RWPE2 (cell line): ENCODE measurements at regions not wholly inside any gene's neighbourhood (a gene's known extent, or its start where the extent isn't known, plus 50 kb on each side); places are given as distances from the start of the nearest gene placed in this dataset.

Experiments
- ATAC-seq: fragments of 200-7000 bp; cut with Tn5 transposase; 3 replicates; pipeline ENCODE4 v1.9.1; 2021; ENCODE audit warnings: low read depth
- DNase-seq: peaks from one replicate; pipeline ENCODE4 v3.0.0-alpha.2; 2020; ENCODE audit warnings: low spot score
- H3K27ac ChIP-seq: fragments of 450-650 bp; 2 replicates; pipeline ENCODE4 v1.5.1; 2017; ENCODE audit warnings: mild to moderate bottlenecking; ENCODE audit not compliant: poor library complexity, severe bottlenecking
- H3K27me3 ChIP-seq: fragments of 250-450 bp; sonication (Bioruptor Pico); 2 replicates; pipeline ENCODE4 v1.5.1; 2021; ENCODE audit warnings: mild to moderate bottlenecking, moderate library complexity; ENCODE audit not compliant: insufficient read depth, poor library complexity, severe bottlenecking
- H3K36me3 ChIP-seq: fragments of 250-450 bp; sonication (Bioruptor Pico); 2 replicates; pipeline ENCODE4 v1.5.1; 2020; ENCODE audit warnings: low read depth, mild to moderate bottlenecking, moderate library complexity
- H3K4me1 ChIP-seq: fragments of 250-450 bp; sonication (Bioruptor Pico); 2 replicates; pipeline ENCODE4 v1.5.1; 2021; ENCODE audit warnings: mild to moderate bottlenecking, moderate library complexity; ENCODE audit not compliant: insufficient read depth, poor library complexity, severe bottlenecking
- H3K4me3 ChIP-seq: fragments of 250-450 bp; sonication (Bioruptor Pico); 2 replicates; pipeline ENCODE4 v1.5.1; 2021; ENCODE audit warnings: mild to moderate bottlenecking, moderate library complexity; ENCODE audit not compliant: severe bottlenecking
- H3K9me3 ChIP-seq: fragments of 250-450 bp; sonication (Bioruptor Pico); 2 replicates; pipeline ENCODE4 v1.5.1; 2021; ENCODE audit warnings: mild to moderate bottlenecking, moderate library complexity; ENCODE audit not compliant: severe bottlenecking
- TF ChIP-seq, protein P1 (sequence below): fragments of 450-650 bp; IDR thresholded peaks from one replicate; pipeline ENCODE4 v1.5.1; 2017; ENCODE audit warnings: mild to moderate bottlenecking, moderate library complexity; ENCODE audit not compliant: poor library complexity, severe bottlenecking

DNA sequence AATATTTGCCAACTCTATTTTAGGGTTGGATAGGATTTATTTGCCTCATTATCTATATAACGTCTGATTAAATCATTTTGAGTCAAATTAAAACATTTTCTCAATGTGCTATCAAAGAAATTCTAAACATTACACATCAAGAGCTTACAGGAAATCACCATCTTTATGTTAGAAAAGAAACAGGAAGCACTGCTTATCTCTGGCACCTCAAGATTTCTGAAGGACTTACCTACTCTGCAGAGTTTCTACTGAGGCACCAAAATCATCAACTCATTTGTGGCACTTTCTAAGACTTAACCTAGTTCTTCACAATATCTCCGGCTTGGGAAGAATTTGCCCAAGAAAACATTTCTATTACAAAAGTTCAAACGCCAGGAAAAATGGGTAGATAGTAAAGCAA lies 181.3 kb upstream of the EOMES start:
- H3K9me3 ChIP-seq = no peaks in the 10 kb centered on the region
- TF ChIP-seq, protein P1, sequence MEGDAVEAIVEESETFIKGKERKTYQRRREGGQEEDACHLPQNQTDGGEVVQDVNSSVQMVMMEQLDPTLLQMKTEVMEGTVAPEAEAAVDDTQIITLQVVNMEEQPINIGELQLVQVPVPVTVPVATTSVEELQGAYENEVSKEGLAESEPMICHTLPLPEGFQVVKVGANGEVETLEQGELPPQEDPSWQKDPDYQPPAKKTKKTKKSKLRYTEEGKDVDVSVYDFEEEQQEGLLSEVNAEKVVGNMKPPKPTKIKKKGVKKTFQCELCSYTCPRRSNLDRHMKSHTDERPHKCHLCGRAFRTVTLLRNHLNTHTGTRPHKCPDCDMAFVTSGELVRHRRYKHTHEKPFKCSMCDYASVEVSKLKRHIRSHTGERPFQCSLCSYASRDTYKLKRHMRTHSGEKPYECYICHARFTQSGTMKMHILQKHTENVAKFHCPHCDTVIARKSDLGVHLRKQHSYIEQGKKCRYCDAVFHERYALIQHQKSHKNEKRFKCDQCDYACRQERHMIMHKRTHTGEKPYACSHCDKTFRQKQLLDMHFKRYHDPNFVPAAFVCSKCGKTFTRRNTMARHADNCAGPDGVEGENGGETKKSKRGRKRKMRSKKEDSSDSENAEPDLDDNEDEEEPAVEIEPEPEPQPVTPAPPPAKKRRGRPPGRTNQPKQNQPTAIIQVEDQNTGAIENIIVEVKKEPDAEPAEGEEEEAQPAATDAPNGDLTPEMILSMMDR = no peak
- H3K4me1 ChIP-seq = no peaks in the 10 kb centered on the region
- H3K36me3 ChIP-seq = no peaks in the 10 kb centered on the region
- H3K4me3 ChIP-seq = no peak overlapping the region
- ATAC-seq = no peak
- no peak for DNase-seq
- no peaks in the 10 kb centered on the region for H3K27me3 ChIP-seq
- H3K27ac ChIP-seq = no peak overlapping the region

DNA sequence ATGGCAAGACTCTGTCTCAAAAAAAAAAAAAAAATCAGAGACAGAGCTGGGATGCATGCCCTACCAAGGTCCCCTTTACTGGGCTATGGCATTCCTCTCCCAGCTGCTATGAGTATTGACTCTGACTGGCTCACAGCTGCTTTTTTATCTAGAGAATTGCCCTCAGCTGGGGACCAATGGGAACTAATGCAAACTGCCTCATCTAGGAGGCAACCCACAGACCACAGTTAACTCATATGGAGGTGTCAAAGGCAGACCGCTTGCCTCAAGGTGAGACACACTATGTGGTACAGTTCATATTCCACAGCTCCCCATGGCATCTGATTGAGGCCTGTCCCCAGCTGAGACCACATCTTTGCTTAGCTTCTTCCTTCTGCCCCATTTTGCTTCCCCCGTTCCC lies 183.5 kb upstream of the EOMES start:
- no peak for DNase-seq
- Histone ChIP-seq H3K27ac (no peak overlapping the region), H3K36me3 (no peaks in the 10 kb centered on the region), H3K9me3 (no peaks in the 10 kb centered on the region), H3K4me1 (no peaks in the 10 kb centered on the region), H3K27me3 (no peaks in the 10 kb centered on the region), H3K4me3 (no peak overlapping the region)
- TF ChIP-seq, protein P1 = no peak
- ATAC-seq = no peak

DNA sequence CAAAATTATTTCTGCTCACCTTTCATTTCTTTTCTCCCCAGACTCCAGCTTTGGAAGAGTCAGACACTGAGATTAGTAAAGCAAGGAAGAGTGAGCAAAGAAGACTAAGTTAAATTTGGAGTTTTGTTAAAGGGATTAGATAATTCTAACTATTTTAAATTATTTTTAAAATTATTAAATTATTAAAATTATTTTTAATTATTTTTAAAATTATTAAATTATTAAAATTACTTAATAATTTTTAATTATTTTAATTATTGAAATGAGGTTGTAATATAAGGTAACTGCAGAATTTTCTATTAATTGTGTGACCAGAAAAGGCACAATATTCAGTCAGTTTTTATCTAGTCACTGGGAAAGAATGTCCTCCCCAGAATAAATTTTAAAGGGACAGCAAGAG lies 185.0 kb upstream of the EOMES start:
- TF ChIP-seq, protein P1 = no peak

DNA sequence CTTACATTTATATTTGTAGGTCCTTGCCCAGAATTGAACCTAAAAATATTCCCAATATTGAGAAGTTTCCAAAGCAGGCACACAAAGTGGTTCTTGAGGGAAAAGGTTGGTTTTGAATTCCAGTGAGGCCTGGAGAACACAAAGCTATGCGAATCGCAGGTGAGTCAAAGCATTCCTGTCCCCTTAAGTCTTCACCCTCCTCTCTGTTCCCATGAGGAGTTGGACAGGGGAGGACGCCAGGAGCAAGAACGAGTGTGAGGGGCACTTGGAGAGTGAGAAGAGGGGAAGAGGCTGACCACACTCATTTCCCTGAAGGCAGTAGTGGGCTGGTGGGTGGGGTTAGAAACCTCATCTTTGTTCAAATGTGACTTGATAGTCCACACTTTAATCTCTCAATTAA lies 185.8 kb upstream of the EOMES start:
- no peak overlapping the region for H3K4me3 ChIP-seq
- ATAC-seq (no peak), DNase-seq (no peak)
- no peaks in the 10 kb centered on the region for H3K9me3 ChIP-seq
- H3K4me1 ChIP-seq = no peaks in the 10 kb centered on the region
- no peak overlapping the region for H3K27ac ChIP-seq
- no peaks in the 10 kb centered on the region for H3K27me3 ChIP-seq
- H3K36me3 ChIP-seq = no peaks in the 10 kb centered on the region
- TF ChIP-seq, protein P1 = no peak

More for the DNA sequence above, 185.0 kb upstream of the EOMES start:
- no peaks in the 10 kb centered on the region for H3K27me3 ChIP-seq
- H3K4me1 ChIP-seq = no peaks in the 10 kb centered on the region
- ATAC-seq (no peak), DNase-seq (no peak)
- no peaks in the 10 kb centered on the region for H3K36me3 ChIP-seq
- H3K9me3 ChIP-seq = no peaks in the 10 kb centered on the region
- H3K4me3 ChIP-seq = no peak overlapping the region
- H3K27ac ChIP-seq = no peak overlapping the region

DNA sequence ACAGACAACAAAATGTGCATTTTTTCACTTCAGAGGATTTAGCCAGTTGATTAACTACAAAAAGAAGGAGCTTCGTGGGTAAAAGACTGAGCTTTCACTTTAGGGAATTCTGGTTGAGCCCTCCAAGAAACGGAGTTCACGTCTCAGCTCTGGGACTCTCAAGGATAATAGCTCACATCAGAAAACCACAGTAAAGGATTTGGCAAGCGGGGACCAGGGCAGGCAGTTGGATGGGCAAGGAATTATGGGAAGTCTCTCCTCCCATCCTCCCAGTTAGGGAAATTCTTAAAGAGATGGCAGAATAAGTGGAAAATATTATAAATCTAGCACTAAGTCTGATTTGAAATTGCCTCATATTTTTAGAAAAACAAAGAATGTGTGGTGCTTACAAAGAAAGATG lies 188.3 kb upstream of the EOMES start:
- H3K27me3 ChIP-seq = no peaks in the 10 kb centered on the region
- DNase-seq (no peak), ATAC-seq (no peak)
- TF ChIP-seq, protein P1 = no peak
- H3K9me3 ChIP-seq = no peaks in the 10 kb centered on the region
- H3K36me3 ChIP-seq = no peaks in the 10 kb centered on the region
- no peak overlapping the region for H3K4me3 ChIP-seq
- H3K4me1 ChIP-seq = no peaks in the 10 kb centered on the region
- no peak overlapping the region for H3K27ac ChIP-seq
